MCF 10A (cell line): ENCODE measurements at regions not wholly inside any gene's neighbourhood (a gene's known extent, or its start where the extent isn't known, plus 50 kb on each side); places are given as distances from the start of the nearest gene placed in this dataset.

Source experiments
- BruUV-seq: library from RNA; stranded (reverse); fragments of 400-500 nt; replicated peaks from 2 replicates; lab custom pipeline; 2021; lab: Mats Ljungman, UMichigan
- CTCF ChIA-PET: fragments of 300-600 bp; sonication (Branson Sonifier 250); formaldehyde crosslinking; extraction: SDS; loops from one replicate; lab custom pipeline; 2021; ENCODE audit warnings: antibody characterized with exemption, inconsistent platforms; lab: Yijun Ruan, JAX
- POLR2A ChIA-PET: fragments of 300-600, 350-650 bp; sonication (Branson Sonifier 250); formaldehyde crosslinking; extraction: SDS; loops from one replicate; lab custom pipeline; 2020; ENCODE audit warnings: antibody characterized with exemption, inconsistent platforms; lab: Yijun Ruan, JAX
- DNase-seq: peaks from one replicate; pipeline ENCODE4 v3.0.0-alpha.2; 2018; ENCODE audit not compliant: unreplicated experiment
- H3K27ac Mint-ChIP-seq: one replicate; pipeline ENCODE4 v1.8.0; 2022; ENCODE audit warnings: mild to moderate bottlenecking, low read depth, mixed read lengths; ENCODE audit not compliant: unreplicated experiment
- H3K27me3 Mint-ChIP-seq: one replicate; pipeline ENCODE4 v1.8.0; 2022; ENCODE audit warnings: mixed read lengths; ENCODE audit not compliant: insufficient read depth, unreplicated experiment
- H3K36me3 Mint-ChIP-seq: one replicate; pipeline ENCODE4 v1.8.0; 2022; ENCODE audit warnings: mild to moderate bottlenecking, moderate library complexity, mixed read lengths; ENCODE audit not compliant: insufficient read depth, unreplicated experiment
- H3K4me1 Mint-ChIP-seq: one replicate; pipeline ENCODE4 v1.8.0; 2022; ENCODE audit warnings: mixed read lengths; ENCODE audit not compliant: insufficient read depth, unreplicated experiment
- H3K4me3 Mint-ChIP-seq: one replicate; pipeline ENCODE4 v1.8.0; 2022; ENCODE audit warnings: mild to moderate bottlenecking, moderate library complexity, mixed read lengths; ENCODE audit not compliant: unreplicated experiment
- H3K9me3 Mint-ChIP-seq: one replicate; pipeline ENCODE4 v1.8.0; 2022; ENCODE audit warnings: mixed read lengths; ENCODE audit not compliant: unreplicated experiment
- CTCF ChIP-seq: fragments of 200-600 bp; IDR thresholded peaks from one replicate; pipeline ENCODE4 v1.8.0; 2022; ENCODE audit warnings: antibody characterized with exemption, mild to moderate bottlenecking; ENCODE audit not compliant: unreplicated experiment
- intact Hi-C: fragments of 100-400 bp; cut with micrococcal nuclease; formaldehyde crosslinking; loops from 2 replicates; pipeline ENCODE4 v1.14.1; 2022

DNA sequence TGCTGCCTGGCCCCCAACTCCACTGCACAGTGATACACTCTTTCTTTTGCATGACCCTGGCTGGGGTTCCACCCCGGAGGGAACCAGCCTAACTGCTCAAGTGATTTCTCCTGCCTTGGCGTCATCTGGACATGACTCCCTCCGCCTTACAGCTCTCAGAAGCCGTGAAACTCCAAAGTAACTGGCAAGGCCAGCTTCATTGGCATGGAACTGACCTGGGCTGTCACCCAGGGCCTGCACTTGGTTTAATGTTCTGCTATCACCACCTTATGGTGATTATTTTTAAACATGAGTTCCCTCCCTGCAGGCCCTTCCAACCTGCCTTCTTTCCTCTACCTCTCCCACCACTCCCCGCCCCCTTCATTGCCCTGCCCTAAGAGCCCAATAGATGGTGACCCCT, 139.7 kb upstream of the CDH5 start:
- BruUV-seq, result no TSS peak
- Mint-ChIP-seq H3K9me3 (peaks cover 8% of the 10 kb centered on the region), H3K36me3 (no peaks in the 10 kb centered on the region), H3K4me3 (no peak overlapping the region), H3K4me1 (no peaks in the 10 kb centered on the region), H3K27me3 (no peaks in the 10 kb centered on the region), H3K27ac (no peak overlapping the region)
- ChIA-PET CTCF (no interaction called here), POLR2A (no interaction called here)
- TF ChIP-seq CTCF, result no peak
- no peak for DNase-seq
- intact Hi-C loops, result no loop called here

GRCh38 chr16:66225696-66226095, 140.8 kb upstream of the CDH5 start:
- TF ChIP-seq CTCF, result no peak
- H3K4me1 Mint-ChIP-seq, result no peaks in the 10 kb centered on the region
- H3K27me3 Mint-ChIP-seq, result no peaks in the 10 kb centered on the region
- DNase-seq, result no peak
- H3K36me3 Mint-ChIP-seq, result no peaks in the 10 kb centered on the region
- POLR2A ChIA-PET, result no interaction called here
- peaks cover 8% of the 10 kb centered on the region for H3K9me3 Mint-ChIP-seq
- no peak overlapping the region for H3K27ac Mint-ChIP-seq
- CTCF ChIA-PET, result interaction anchor here (0.6 to 0.7 kb wide), 3 partner anchors 11 to 338 kb away, joined by 3 to 4 read pairs (median 3); no protein-coding TSS in a partner anchor
- intact Hi-C loops, result no loop called here
- no TSS peak for BruUV-seq
- no peak overlapping the region for H3K4me3 Mint-ChIP-seq

DNA sequence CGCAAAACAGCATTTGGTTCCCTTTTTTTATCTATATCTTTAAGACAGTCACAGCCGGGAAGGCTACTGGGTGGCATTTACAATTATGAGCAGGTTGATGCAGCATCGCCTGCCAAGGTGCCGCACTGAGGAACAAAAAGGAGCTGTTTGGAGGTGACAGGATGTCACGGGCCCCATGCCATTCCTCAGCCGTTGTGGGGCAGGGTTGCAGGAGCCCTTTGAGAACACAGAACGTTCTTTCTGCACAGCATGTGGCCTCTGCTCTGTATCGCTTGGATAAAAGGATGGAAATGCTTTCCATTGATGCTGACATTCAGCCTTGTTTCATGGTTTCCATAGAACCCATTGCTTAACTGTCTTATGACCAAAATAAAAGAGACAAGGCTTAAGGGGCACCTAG, 141.9 kb upstream of the CDH5 start:
- TF ChIP-seq CTCF, result no peak
- intact Hi-C loops, result no loop called here
- no TSS peak for BruUV-seq
- H3K27me3 Mint-ChIP-seq, result no peaks in the 10 kb centered on the region
- no peak overlapping the region for H3K4me3 Mint-ChIP-seq
- ChIA-PET CTCF (no interaction called here), POLR2A (no interaction called here)
- no peak for DNase-seq
- no peaks in the 10 kb centered on the region for H3K4me1 Mint-ChIP-seq
- no peaks in the 10 kb centered on the region for H3K36me3 Mint-ChIP-seq
- H3K9me3 Mint-ChIP-seq, result peaks cover 8% of the 10 kb centered on the region
- H3K27ac Mint-ChIP-seq, result no peak overlapping the region

DNA sequence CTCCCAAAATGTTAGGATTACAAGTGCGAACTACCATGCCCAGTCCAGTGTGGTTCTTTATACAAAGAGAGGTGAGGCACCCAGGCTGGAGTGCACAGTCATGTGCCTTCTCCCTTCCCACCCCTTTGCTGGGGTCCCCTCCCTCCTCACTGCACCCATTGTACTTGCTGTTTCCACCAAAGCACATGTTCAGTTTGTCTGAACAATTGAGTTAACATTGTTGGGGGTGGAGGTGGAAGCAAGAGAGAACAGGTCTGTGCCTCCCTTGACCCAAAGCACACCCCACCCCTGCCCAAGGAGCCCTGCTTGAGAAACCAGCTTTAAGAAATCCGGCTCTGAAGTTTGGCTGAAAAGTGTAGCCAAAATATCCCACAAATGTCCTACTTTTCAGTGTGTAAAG, 142.3 kb upstream of the CDH5 start:
- Mint-ChIP-seq H3K27me3 (no peaks in the 10 kb centered on the region), H3K36me3 (no peaks in the 10 kb centered on the region), H3K9me3 (peaks cover 8% of the 10 kb centered on the region), H3K4me1 (no peaks in the 10 kb centered on the region), H3K4me3 (no peak overlapping the region), H3K27ac (no peak overlapping the region)
- intact Hi-C loops, result no loop called here
- ChIA-PET POLR2A (interaction anchor here (0.5 kb wide), 1 partner anchor 12 kb away, joined by 3 read pairs; no protein-coding TSS in a partner anchor), CTCF (no interaction called here)
- no TSS peak for BruUV-seq
- no peak for TF ChIP-seq CTCF
- DNase-seq, result no peak
